Neural cell (in vitro differentiated cells): ENCODE measurements at regions not wholly inside any gene's neighbourhood (a gene's known extent, or its start where the extent isn't known, plus 50 kb on each side); places are given as distances from the start of the nearest gene placed in this dataset.

Experiments
- H2AFZ ChIP-seq: fragments of 200-600, 300-800 bp; sonication (generic), shearing (Covaris generic); 2 replicates; pipeline ENCODE4 v1.6.0; 2014; ENCODE audit warnings: low read depth, mild to moderate bottlenecking, antibody characterized with exemption, low read length, moderate library complexity
- H3F3A ChIP-seq: fragments of 200-600 bp; shearing (Covaris generic); 2 replicates; pipeline ENCODE4 v1.6.1; 2016; ENCODE audit warnings: mild to moderate bottlenecking, moderate library complexity, mixed read lengths, antibody characterized with exemption, low read length; ENCODE audit not compliant: insufficient read depth, poor library complexity, severe bottlenecking
- H3K27ac ChIP-seq: fragments of 200-600, 300-800 bp; sonication (generic), shearing (Covaris generic); 2 replicates; pipeline ENCODE4 v1.5.1; 2014; ENCODE audit warnings: mild to moderate bottlenecking, low read length, moderate library complexity
- H3K27me3 ChIP-seq: fragments of 300-800, 200-600 bp; sonication (generic), shearing (Covaris generic); 2 replicates; pipeline ENCODE4 v1.6.0; 2014; ENCODE audit warnings: mild to moderate bottlenecking, low read depth, low read length, moderate library complexity; ENCODE audit not compliant: insufficient read depth
- H3K36me3 ChIP-seq: fragments of 300-800, 200-600 bp; sonication (generic), shearing (Covaris generic); 2 replicates; pipeline ENCODE4 v1.5.1; 2014; ENCODE audit warnings: mild to moderate bottlenecking, antibody characterized with exemption, low read length, moderate library complexity; ENCODE audit not compliant: insufficient read depth
- H3K4me2 ChIP-seq: fragments of 300-800, 200-600 bp; sonication (generic), shearing (Covaris generic); 2 replicates; pipeline ENCODE4 v1.6.0; 2014; ENCODE audit warnings: mild to moderate bottlenecking, low read length
- H3K4me3 ChIP-seq: fragments of 300-800, 200-600 bp; sonication (generic), shearing (Covaris generic); 2 replicates; pipeline ENCODE4 v1.5.1; 2014; ENCODE audit warnings: mild to moderate bottlenecking, low read length, moderate library complexity
- H3K79me2 ChIP-seq: fragments of 200-600 bp; shearing (Covaris generic); replicated peaks from 2 replicates; pipeline ENCODE4 v1.6.0; 2014; ENCODE audit warnings: mild to moderate bottlenecking, low read length, moderate library complexity; ENCODE audit not compliant: insufficient read depth
- H3K9ac ChIP-seq: fragments of 300-800, 200-600 bp; sonication (generic), shearing (Covaris generic); 2 replicates; pipeline ENCODE4 v1.6.1; 2016; ENCODE audit warnings: mild to moderate bottlenecking, low read length, mixed read lengths
- H3K9me2 ChIP-seq: fragments of 200-600 bp; shearing (Covaris generic); 2 replicates; pipeline ENCODE4 v1.6.1; 2016; ENCODE audit warnings: mild to moderate bottlenecking, low read length, mixed read lengths; ENCODE audit not compliant: insufficient read depth
- H3K9me3 ChIP-seq: fragments of 200-600, 300-800 bp; sonication (generic), shearing (Covaris generic); 2 replicates; pipeline ENCODE4 v1.6.1; 2016; ENCODE audit warnings: mild to moderate bottlenecking, mixed run types, low read length, moderate library complexity, mixed read lengths
- H4K20me1 ChIP-seq: fragments of 200-600 bp; shearing (Covaris generic); 2 replicates; pipeline ENCODE4 v1.6.1; 2016; ENCODE audit warnings: mild to moderate bottlenecking, mixed run types; ENCODE audit not compliant: insufficient read depth
- EP300 ChIP-seq: fragments of 450-650 bp; conservative IDR thresholded peaks from 2 replicates; pipeline ENCODE4 v1.6.1; 2014; ENCODE audit warnings: antibody characterized with exemption, mild to moderate bottlenecking, moderate library complexity; ENCODE audit not compliant: poor library complexity, severe bottlenecking
- EZH2 ChIP-seq: fragments of 200-600, 300-800 bp; shearing (Covaris generic), sonication (generic); IDR thresholded peaks from 2 replicates; pipeline ENCODE4 v1.6.1; 2014; ENCODE audit warnings: antibody characterized with exemption, low read length, borderline replicate concordance, mild to moderate bottlenecking; ENCODE audit not compliant: insufficient read depth, poor library complexity, severe bottlenecking
- MXI1 ChIP-seq: fragments of 450-650 bp; conservative IDR thresholded peaks from 2 replicates; pipeline ENCODE4 v1.6.1; 2014; ENCODE audit warnings: antibody characterized with exemption, mild to moderate bottlenecking; ENCODE audit not compliant: poor library complexity, severe bottlenecking
- POLR2AphosphoS5 ChIP-seq: IDR thresholded peaks from 2 replicates; pipeline ENCODE4 v1.6.1; 2012
- RAD21 ChIP-seq: fragments of 450-650 bp; conservative IDR thresholded peaks from 2 replicates; pipeline ENCODE4 v1.6.1; 2014; ENCODE audit warnings: antibody characterized with exemption, mild to moderate bottlenecking, moderate library complexity
- SMC3 ChIP-seq: fragments of 450-650 bp; conservative IDR thresholded peaks from 2 replicates; pipeline ENCODE4 v1.6.1; 2014; ENCODE audit warnings: antibody characterized with exemption, mild to moderate bottlenecking, moderate library complexity; ENCODE audit not compliant: poor library complexity
- TAF1 ChIP-seq: IDR thresholded peaks from 2 replicates; pipeline ENCODE4 v1.6.1; 2012; ENCODE audit warnings: low read depth
- TF ChIP-seq, protein P1 (sequence below): fragments of 450-650 bp; IDR thresholded peaks from 2 replicates; pipeline ENCODE4 v1.5.1; 2014; ENCODE audit warnings: antibody characterized with exemption, mild to moderate bottlenecking, moderate library complexity; ENCODE audit not compliant: poor library complexity, severe bottlenecking
- TF ChIP-seq, protein P2 (sequence below): IDR thresholded peaks from 2 replicates; pipeline ENCODE4 v1.6.1; 2012; ENCODE audit warnings: borderline replicate concordance

DNA sequence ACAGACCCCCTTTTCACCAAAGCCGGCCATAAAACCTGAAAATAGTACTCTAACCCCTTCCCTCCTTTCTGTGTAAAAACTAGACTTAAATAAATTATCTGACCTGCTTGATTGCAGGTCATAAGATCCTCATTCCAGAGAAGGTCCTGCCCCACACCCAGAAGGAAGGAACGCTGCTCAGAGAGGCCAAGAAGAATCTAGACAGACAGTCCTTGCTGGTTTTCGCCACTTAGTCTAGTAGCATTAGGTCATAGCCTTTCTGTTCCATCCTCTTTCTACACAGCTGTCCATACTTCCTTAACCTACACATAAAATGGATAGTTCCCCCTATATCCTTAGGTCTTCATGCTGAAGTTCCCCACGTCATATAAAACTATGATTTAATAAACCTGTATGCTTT lies 83.7 kb upstream of the IGF1 start:
- Histone ChIP-seq H3K36me3 (no peaks in the 10 kb centered on the region), H3K4me3 (no peak overlapping the region), H3K27ac (no peak overlapping the region), H3K27me3 (no peaks in the 10 kb centered on the region), H4K20me1 (no peaks in the 10 kb centered on the region), H3K4me2 (no peak overlapping the region), H3K79me2 (no peaks in the 10 kb centered on the region), H3K9me3 (no peaks in the 10 kb centered on the region), H3K9me2 (no peaks in the 10 kb centered on the region), H3K9ac (no peak overlapping the region), H3F3A (no peaks in the 10 kb centered on the region), H2AFZ (no peak overlapping the region)
- TF ChIP-seq, protein P1, sequence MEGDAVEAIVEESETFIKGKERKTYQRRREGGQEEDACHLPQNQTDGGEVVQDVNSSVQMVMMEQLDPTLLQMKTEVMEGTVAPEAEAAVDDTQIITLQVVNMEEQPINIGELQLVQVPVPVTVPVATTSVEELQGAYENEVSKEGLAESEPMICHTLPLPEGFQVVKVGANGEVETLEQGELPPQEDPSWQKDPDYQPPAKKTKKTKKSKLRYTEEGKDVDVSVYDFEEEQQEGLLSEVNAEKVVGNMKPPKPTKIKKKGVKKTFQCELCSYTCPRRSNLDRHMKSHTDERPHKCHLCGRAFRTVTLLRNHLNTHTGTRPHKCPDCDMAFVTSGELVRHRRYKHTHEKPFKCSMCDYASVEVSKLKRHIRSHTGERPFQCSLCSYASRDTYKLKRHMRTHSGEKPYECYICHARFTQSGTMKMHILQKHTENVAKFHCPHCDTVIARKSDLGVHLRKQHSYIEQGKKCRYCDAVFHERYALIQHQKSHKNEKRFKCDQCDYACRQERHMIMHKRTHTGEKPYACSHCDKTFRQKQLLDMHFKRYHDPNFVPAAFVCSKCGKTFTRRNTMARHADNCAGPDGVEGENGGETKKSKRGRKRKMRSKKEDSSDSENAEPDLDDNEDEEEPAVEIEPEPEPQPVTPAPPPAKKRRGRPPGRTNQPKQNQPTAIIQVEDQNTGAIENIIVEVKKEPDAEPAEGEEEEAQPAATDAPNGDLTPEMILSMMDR: no peak
- TF ChIP-seq POLR2AphosphoS5: no peak
- TF ChIP-seq EZH2: no peak
- no peak for TF ChIP-seq RAD21
- TF ChIP-seq TAF1: no peak
- TF ChIP-seq EP300: no peak
- TF ChIP-seq MXI1: no peak
- TF ChIP-seq, protein P2, sequence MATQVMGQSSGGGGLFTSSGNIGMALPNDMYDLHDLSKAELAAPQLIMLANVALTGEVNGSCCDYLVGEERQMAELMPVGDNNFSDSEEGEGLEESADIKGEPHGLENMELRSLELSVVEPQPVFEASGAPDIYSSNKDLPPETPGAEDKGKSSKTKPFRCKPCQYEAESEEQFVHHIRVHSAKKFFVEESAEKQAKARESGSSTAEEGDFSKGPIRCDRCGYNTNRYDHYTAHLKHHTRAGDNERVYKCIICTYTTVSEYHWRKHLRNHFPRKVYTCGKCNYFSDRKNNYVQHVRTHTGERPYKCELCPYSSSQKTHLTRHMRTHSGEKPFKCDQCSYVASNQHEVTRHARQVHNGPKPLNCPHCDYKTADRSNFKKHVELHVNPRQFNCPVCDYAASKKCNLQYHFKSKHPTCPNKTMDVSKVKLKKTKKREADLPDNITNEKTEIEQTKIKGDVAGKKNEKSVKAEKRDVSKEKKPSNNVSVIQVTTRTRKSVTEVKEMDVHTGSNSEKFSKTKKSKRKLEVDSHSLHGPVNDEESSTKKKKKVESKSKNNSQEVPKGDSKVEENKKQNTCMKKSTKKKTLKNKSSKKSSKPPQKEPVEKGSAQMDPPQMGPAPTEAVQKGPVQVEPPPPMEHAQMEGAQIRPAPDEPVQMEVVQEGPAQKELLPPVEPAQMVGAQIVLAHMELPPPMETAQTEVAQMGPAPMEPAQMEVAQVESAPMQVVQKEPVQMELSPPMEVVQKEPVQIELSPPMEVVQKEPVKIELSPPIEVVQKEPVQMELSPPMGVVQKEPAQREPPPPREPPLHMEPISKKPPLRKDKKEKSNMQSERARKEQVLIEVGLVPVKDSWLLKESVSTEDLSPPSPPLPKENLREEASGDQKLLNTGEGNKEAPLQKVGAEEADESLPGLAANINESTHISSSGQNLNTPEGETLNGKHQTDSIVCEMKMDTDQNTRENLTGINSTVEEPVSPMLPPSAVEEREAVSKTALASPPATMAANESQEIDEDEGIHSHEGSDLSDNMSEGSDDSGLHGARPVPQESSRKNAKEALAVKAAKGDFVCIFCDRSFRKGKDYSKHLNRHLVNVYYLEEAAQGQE: no peak
- TF ChIP-seq SMC3: no peak

DNA sequence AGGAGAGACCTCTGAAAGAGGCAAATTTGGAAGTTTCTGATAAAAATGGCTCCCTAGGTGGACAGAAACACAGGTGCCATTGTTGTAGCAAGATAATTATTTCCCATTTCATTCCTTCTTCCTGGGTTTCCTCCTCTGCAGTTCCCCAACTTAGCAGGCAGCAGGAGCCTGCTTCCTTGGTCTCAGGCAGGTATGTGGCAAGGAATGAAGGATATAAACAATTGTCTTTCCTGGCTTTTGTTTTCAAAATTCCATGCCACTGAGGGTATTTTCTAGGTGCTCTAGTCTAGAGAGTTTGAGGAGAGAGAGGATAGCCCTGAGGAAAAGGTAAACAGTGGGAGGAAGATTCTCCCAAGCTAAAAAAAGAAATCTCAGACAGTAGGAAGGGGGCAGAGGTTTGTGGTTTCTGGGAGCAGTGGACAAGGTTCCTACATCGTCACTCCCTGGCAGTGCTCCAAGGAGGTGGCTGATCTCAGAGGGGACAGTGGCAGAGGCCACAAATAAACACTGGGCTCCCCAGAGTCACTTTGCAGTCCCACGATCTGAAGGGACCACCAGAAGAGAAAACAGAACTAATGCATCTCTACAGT lies 82.6 kb upstream of the IGF1 start:
- Histone ChIP-seq H3K79me2 (no peaks in the 10 kb centered on the region), H3K4me2 (no peak overlapping the region), H3K9ac (no peak overlapping the region), H3F3A (no peaks in the 10 kb centered on the region), H3K9me3 (no peaks in the 10 kb centered on the region), H3K27me3 (no peaks in the 10 kb centered on the region), H3K27ac (no peak overlapping the region), H4K20me1 (no peaks in the 10 kb centered on the region), H3K9me2 (no peaks in the 10 kb centered on the region), H3K36me3 (no peaks in the 10 kb centered on the region), H2AFZ (no peak overlapping the region), H3K4me3 (no peak overlapping the region)
- TF ChIP-seq SMC3 (no peak), TAF1 (no peak), RAD21 (no peak), POLR2AphosphoS5 (no peak), EP300 (no peak)
- TF ChIP-seq, protein P1: no peak
- TF ChIP-seq, protein P2: no peak
